CD4-positive, CD25-positive, alpha-beta regulatory T cell (primary cell): ENCODE measurements at regions not wholly inside any gene's neighbourhood (a gene's known extent, or its start where the extent isn't known, plus 50 kb on each side); places are given as distances from the start of the nearest gene placed in this dataset.

Experiments
- ATAC-seq, 2 donors: fragments of 150-1000 bp; cut with Tn5 transposase; one replicate each; pipeline ENCODE4 v1.10.0; 2021; ENCODE audit warnings: low read depth in 2 of 2, moderate number of reproducible peaks in 2 of 2, moderate library complexity in 1 of 2
- DNase-seq, 3 donors: peaks; one replicate each; pipeline versions ENCODE4 v3.0.0 to v3.0.0-alpha.2; 2012 to 2022; ENCODE audit warnings: mixed read lengths in 1 of 3
- H3K27ac ChIP-seq: one replicate; pipeline ENCODE4 v1.7.0; 2013; ENCODE audit warnings: mild to moderate bottlenecking, low read length; ENCODE audit not compliant: insufficient read depth, poor library complexity, severe bottlenecking
- H3K27me3 ChIP-seq: one replicate; pipeline ENCODE4 v1.7.0; 2013; ENCODE audit warnings: low read length; ENCODE audit not compliant: control insufficient read depth, insufficient read depth
- H3K36me3 ChIP-seq: one replicate; pipeline ENCODE4 v1.7.0; 2013; ENCODE audit warnings: mild to moderate bottlenecking, low read length, moderate library complexity; ENCODE audit not compliant: control insufficient read depth, insufficient read depth
- H3K4me1 ChIP-seq: 2 replicates; pipeline ENCODE4 v1.7.0; 2013; ENCODE audit warnings: mild to moderate bottlenecking, low read length; ENCODE audit not compliant: insufficient read depth, control insufficient read depth, poor library complexity, severe bottlenecking
- H3K4me3 ChIP-seq: one replicate; pipeline ENCODE4 v1.7.0; 2013; ENCODE audit warnings: low read depth, mild to moderate bottlenecking, low read length, moderate library complexity
- H3K9me3 ChIP-seq, 2 experiments: 1 replicate in 1 of 2; 2 replicates in 1 of 2; pipeline ENCODE4 v1.7.0; 2013; ENCODE audit warnings: low read length in 2 of 2, mild to moderate bottlenecking in 1 of 2, moderate library complexity in 1 of 2; ENCODE audit not compliant: control insufficient read depth in 2 of 2
- H3K27ac Mint-ChIP-seq, 3 donors: one replicate each; pipeline ENCODE4 v1.8.0; 2020 to 2022; ENCODE audit warnings: mild to moderate bottlenecking in 3 of 3, mixed read lengths in 3 of 3, moderate library complexity in 2 of 3
- H3K27me3 Mint-ChIP-seq: one replicate; pipeline ENCODE4 v1.8.0; 2022; ENCODE audit warnings: mild to moderate bottlenecking, mixed read lengths
- H3K36me3 Mint-ChIP-seq: one replicate; pipeline ENCODE4 v1.8.0; 2020; ENCODE audit warnings: mixed read lengths
- H3K4me1 Mint-ChIP-seq, 4 donors: one replicate each; pipeline ENCODE4 v1.8.0; 2020 to 2022; ENCODE audit warnings: mixed read lengths in 4 of 4, mild to moderate bottlenecking in 1 of 4
- H3K4me3 Mint-ChIP-seq, 4 donors: one replicate each; pipeline ENCODE4 v1.8.0; 2020 to 2022; ENCODE audit warnings: mild to moderate bottlenecking in 4 of 4, mixed read lengths in 4 of 4, moderate library complexity in 3 of 4
- H3K9me3 Mint-ChIP-seq, 7 donors: one replicate each; pipeline ENCODE4 v1.8.0; 2020 to 2022; ENCODE audit warnings: mixed read lengths in 7 of 7, mild to moderate bottlenecking in 3 of 7, moderate library complexity in 2 of 7

- Histone ChIP-seq H3K4me1 (no peaks in the 10 kb centered on the region), H3K36me3 (no peaks in the 10 kb centered on the region), H3K27ac (no peak overlapping the region), H3K9me3 (no peaks in the 10 kb centered on the region), H3K27me3 (peaks cover 2% of the 10 kb centered on the region), H3K4me3 (no peak overlapping the region)
- Mint-ChIP-seq H3K4me1 (peaks cover 0 to 6% (median 4%) of the 10 kb centered on the region in 4 donors), H3K36me3 (no peaks in the 10 kb centered on the region), H3K27ac (no peak overlapping the region), H3K9me3 (no peaks in the 10 kb centered on the region), H3K4me3 (no peak overlapping the region), H3K27me3 (peaks cover 28% of the 10 kb centered on the region)
- ATAC-seq (no peak), DNase-seq (peak; percentile 19 to 51 (median 38))
These were observed 169.6 kb upstream of the GPR12 start for GRCh38 chr13:26929971-26930730.

GRCh38 chr13:26927511-26927910 lies 166.9 kb upstream of the GPR12 start:
- Mint-ChIP-seq H3K9me3 (no peaks in the 10 kb centered on the region), H3K27ac (no peak overlapping the region), H3K27me3 (peaks cover 28% of the 10 kb centered on the region), H3K36me3 (no peaks in the 10 kb centered on the region), H3K4me1 (peaks cover 0 to 6% (median 4%) of the 10 kb centered on the region in 4 donors), H3K4me3 (no peak overlapping the region)
- Histone ChIP-seq H3K4me3 (no peak overlapping the region), H3K36me3 (no peaks in the 10 kb centered on the region), H3K27ac (no peak overlapping the region), H3K27me3 (peaks cover 4% of the 10 kb centered on the region), H3K4me1 (no peaks in the 10 kb centered on the region), H3K9me3 (no peaks in the 10 kb centered on the region)
- DNase-seq, result no peak
- ATAC-seq, result no peak

- DNase-seq (no peak), ATAC-seq (no peak)
- Mint-ChIP-seq H3K36me3 (no peaks in the 10 kb centered on the region), H3K4me1 (peaks cover 0 to 6% (median 4%) of the 10 kb centered on the region in 4 donors), H3K9me3 (no peaks in the 10 kb centered on the region), H3K4me3 (no peak overlapping the region), H3K27ac (no peak overlapping the region), H3K27me3 (peaks cover 24% of the 10 kb centered on the region)
- Histone ChIP-seq H3K27ac (no peak overlapping the region), H3K4me3 (no peak overlapping the region), H3K9me3 (no peaks in the 10 kb centered on the region), H3K27me3 (peaks cover 6% of the 10 kb centered on the region), H3K36me3 (no peaks in the 10 kb centered on the region), H3K4me1 (no peaks in the 10 kb centered on the region)
These were observed 165.8 kb upstream of the GPR12 start for GRCh38 chr13:26926371-26926770.

- H3K27me3 ChIP-seq, result peaks cover 4% of the 10 kb centered on the region
- ATAC-seq (no peak), DNase-seq (no peak)
- H3K4me3 ChIP-seq, result no peak overlapping the region
- H3K9me3 Mint-ChIP-seq, result no peaks in the 10 kb centered on the region
- no peak overlapping the region for H3K27ac Mint-ChIP-seq
- H3K4me1 ChIP-seq, result no peaks in the 10 kb centered on the region
- no peak overlapping the region for H3K4me3 Mint-ChIP-seq
- H3K9me3 ChIP-seq, result no peaks in the 10 kb centered on the region
- H3K36me3 ChIP-seq, result no peaks in the 10 kb centered on the region
- H3K27me3 Mint-ChIP-seq, result peaks cover 13% of the 10 kb centered on the region
- no peak overlapping the region for H3K27ac ChIP-seq
- no peaks in the 10 kb centered on the region for H3K4me1 Mint-ChIP-seq
- no peaks in the 10 kb centered on the region for H3K36me3 Mint-ChIP-seq
These were observed 163.4 kb upstream of the GPR12 start for GRCh38 chr13:26923824-26924605.

GRCh38 chr13:26921918-26922317 lies 161.3 kb upstream of the GPR12 start:
- ATAC-seq, result no peak
- H3K4me1 ChIP-seq, result no peaks in the 10 kb centered on the region
- Mint-ChIP-seq H3K27me3 (peaks cover 9% of the 10 kb centered on the region), H3K9me3 (peaks cover 0 to 1% (median 0%) of the 10 kb centered on the region in 7 donors), H3K4me3 (no peak overlapping the region), H3K27ac (no peak overlapping the region), H3K36me3 (no peaks in the 10 kb centered on the region), H3K4me1 (no peaks in the 10 kb centered on the region)
- H3K27ac ChIP-seq, result no peak overlapping the region
- H3K4me3 ChIP-seq, result no peak overlapping the region
- H3K36me3 ChIP-seq, result no peaks in the 10 kb centered on the region
- H3K27me3 ChIP-seq, result peaks cover 4% of the 10 kb centered on the region
- no peak for DNase-seq
- no peaks in the 10 kb centered on the region for H3K9me3 ChIP-seq

GRCh38 chr13:26920614-26921355 lies 160.2 kb upstream of the GPR12 start:
- DNase-seq (no peak), ATAC-seq (no peak)
- H3K4me1 ChIP-seq, result no peaks in the 10 kb centered on the region
- H3K36me3 ChIP-seq, result no peaks in the 10 kb centered on the region
- H3K4me3 ChIP-seq, result no peak overlapping the region
- Mint-ChIP-seq H3K27ac (peak overlapping the region in 1 of 3 donors; percentile 23), H3K9me3 (peaks cover 0 to 1% (median 0%) of the 10 kb centered on the region in 7 donors), H3K4me1 (no peaks in the 10 kb centered on the region), H3K36me3 (no peaks in the 10 kb centered on the region), H3K27me3 (peaks cover 9% of the 10 kb centered on the region), H3K4me3 (no peak overlapping the region)
- no peaks in the 10 kb centered on the region for H3K9me3 ChIP-seq
- peaks cover 4% of the 10 kb centered on the region for H3K27me3 ChIP-seq
- no peak overlapping the region for H3K27ac ChIP-seq

- no peaks in the 10 kb centered on the region for H3K36me3 ChIP-seq
- no peaks in the 10 kb centered on the region for H3K9me3 ChIP-seq
- Mint-ChIP-seq H3K27me3 (peaks cover 9% of the 10 kb centered on the region), H3K9me3 (peaks cover 0 to 2% (median 0%) of the 10 kb centered on the region in 7 donors), H3K36me3 (no peaks in the 10 kb centered on the region), H3K27ac (no peak overlapping the region), H3K4me3 (no peak overlapping the region), H3K4me1 (peaks cover 0 to 1% (median 0%) of the 10 kb centered on the region in 4 donors)
- DNase-seq (no peak), ATAC-seq (no peak)
- no peak overlapping the region for H3K27ac ChIP-seq
- H3K4me3 ChIP-seq, result no peak overlapping the region
- no peaks in the 10 kb centered on the region for H3K4me1 ChIP-seq
- H3K27me3 ChIP-seq, result peaks cover 4% of the 10 kb centered on the region
These were observed 159.1 kb upstream of the GPR12 start for GRCh38 chr13:26919732-26920131.
